Thyroid gland (tissue), 4 donors: ENCODE measurements at regions not wholly inside any gene's neighbourhood (a gene's known extent, or its start where the extent isn't known, plus 50 kb on each side); places are given as distances from the start of the nearest gene placed in this dataset.

Experiments used
- CTCF ChIP-seq, 6 experiments: fragments of 200-600 bp in 3 of 6; fragments of 450-650 bp in 3 of 6; sonication (generic) in 3 of 6; IDR thresholded peaks; one replicate each; pipeline ENCODE4 v1.5.1; 2016 to 2019; ENCODE audit warnings: antibody characterized with exemption in 6 of 6, mild to moderate bottlenecking in 2 of 6, inconsistent platforms in 1 of 6, moderate library complexity in 1 of 6
- POLR2A ChIP-seq, 2 donors: fragments of 450-650 bp; IDR thresholded peaks; one replicate each; pipeline ENCODE4 v1.6.1; 2017; ENCODE audit warnings: antibody characterized with exemption in 2 of 2, mild to moderate bottlenecking in 2 of 2, moderate library complexity in 1 of 2

- TF ChIP-seq POLR2A (IDR thresholded peaks at IDR 0.05) = no peak
- TF ChIP-seq CTCF (IDR thresholded peaks at IDR 0.05) = no peak
Observed at GRCh38 chr2:10197697-10198076, 75.1 kb downstream of the RRM2 start.
